ENCODE measurements at regions not wholly inside any gene's neighbourhood (a gene's known extent, or its start where the extent isn't known, plus 50 kb on each side); places are given as distances from the start of the nearest gene placed in this dataset.

DNA sequence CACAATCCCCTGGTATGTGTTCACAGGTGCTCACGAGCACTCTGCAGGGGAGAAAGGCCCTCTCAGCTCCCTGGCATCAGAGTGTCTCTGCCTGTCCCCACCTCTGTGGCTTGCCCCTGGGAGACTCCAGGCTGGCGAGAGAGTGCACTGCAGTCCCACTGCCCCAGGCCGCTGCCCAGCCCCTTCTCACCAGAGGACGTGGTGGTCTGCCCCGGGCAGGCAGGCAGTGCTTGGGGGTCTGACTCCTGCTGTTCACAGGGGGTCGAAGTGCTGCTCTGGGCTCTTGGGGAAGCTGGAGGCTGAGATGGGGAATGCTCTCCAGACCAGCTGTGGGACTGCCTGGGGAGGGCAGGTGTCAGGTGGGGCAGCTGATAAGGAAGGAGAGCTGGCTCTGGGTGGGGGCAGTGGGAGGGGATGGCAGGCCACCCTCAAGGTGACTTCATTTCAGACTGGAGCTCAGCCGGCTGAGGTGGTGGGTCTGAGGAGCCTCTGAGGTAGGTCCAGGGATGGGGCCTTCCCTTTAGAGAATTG lies 151.0 kb upstream of the B3GAT1 start:
- no peaks in the 10 kb centered on the region for H3K27me3 ChIP-seq (ENCODE audit: control insufficient read depth, insufficient read depth, low read length)
- ChIA-PET POLR2A (no interaction called here), CTCF (no interaction called here)
- TF ChIP-seq, protein P1, sequence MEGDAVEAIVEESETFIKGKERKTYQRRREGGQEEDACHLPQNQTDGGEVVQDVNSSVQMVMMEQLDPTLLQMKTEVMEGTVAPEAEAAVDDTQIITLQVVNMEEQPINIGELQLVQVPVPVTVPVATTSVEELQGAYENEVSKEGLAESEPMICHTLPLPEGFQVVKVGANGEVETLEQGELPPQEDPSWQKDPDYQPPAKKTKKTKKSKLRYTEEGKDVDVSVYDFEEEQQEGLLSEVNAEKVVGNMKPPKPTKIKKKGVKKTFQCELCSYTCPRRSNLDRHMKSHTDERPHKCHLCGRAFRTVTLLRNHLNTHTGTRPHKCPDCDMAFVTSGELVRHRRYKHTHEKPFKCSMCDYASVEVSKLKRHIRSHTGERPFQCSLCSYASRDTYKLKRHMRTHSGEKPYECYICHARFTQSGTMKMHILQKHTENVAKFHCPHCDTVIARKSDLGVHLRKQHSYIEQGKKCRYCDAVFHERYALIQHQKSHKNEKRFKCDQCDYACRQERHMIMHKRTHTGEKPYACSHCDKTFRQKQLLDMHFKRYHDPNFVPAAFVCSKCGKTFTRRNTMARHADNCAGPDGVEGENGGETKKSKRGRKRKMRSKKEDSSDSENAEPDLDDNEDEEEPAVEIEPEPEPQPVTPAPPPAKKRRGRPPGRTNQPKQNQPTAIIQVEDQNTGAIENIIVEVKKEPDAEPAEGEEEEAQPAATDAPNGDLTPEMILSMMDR (IDR thresholded peaks at IDR 0.05; ENCODE audit: insufficient read depth, low read depth, low read length), result no peak
- no peak overlapping the region for H3K4me3 ChIP-seq (ENCODE audit: low read depth, low read length)
- no peak for DNase-seq (ENCODE audit: low read depth)
- no peaks in the 10 kb centered on the region for H3K36me3 ChIP-seq (ENCODE audit: control insufficient read depth, insufficient read depth, low read length)

DNA sequence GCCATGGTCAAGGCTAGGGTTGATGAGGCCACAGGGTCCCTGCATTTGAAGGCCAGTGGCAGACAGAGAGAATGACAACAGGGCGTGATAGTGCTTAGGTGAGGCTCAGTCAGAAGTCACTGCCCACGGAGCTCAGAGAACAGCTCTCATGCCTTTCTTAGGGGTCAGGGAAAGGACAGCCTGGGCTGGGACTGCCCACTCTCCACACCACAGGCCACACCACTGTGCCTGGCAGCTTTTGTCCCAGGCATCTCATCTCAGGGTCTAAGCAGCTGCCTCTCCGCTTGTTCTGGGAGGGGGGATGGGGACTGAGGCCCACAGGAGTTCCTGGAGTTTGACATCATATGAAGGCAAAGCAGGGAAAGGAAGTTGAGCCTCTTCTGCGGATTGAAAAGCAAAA lies 150.2 kb upstream of the B3GAT1 start:
- Histone ChIP-seq H3K36me3 (ENCODE audit: control insufficient read depth, insufficient read depth, low read length) (no peaks in the 10 kb centered on the region), H3K4me3 (ENCODE audit: low read depth, low read length) (no peak overlapping the region), H3K27me3 (ENCODE audit: control insufficient read depth, insufficient read depth, low read length) (no peaks in the 10 kb centered on the region)
- ChIA-PET POLR2A (no interaction called here), CTCF (no interaction called here)
- no peak for DNase-seq (ENCODE audit: low read depth)
- TF ChIP-seq, protein P1 (IDR thresholded peaks at IDR 0.05; ENCODE audit: insufficient read depth, low read depth, low read length), result no peak

DNA sequence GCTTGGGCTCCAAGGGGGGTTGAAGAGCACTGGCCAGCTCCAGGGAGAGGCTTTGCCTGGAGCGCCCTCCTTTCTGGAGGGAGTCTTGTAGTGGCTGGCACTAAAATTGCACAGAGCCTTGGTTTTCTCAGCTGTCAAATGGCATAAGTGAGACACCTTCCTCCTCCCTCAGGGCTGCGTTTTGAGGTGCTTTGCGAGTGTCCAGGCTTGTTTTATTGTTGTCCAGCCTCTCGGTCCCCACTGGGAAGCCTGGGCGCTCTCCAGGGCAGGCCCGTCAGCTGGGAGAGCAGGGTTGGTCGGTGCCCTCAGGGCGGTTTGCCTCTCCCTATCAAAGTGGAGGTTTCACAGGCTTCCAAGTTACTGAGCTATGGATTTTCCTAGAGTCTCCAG lies 149.3 kb upstream of the B3GAT1 start:
- POLR2A ChIA-PET, result no interaction called here
- Histone ChIP-seq H3K36me3 (ENCODE audit: control insufficient read depth, insufficient read depth, low read length) (no peaks in the 10 kb centered on the region), H3K4me3 (ENCODE audit: low read depth, low read length) (no peak overlapping the region), H3K27me3 (ENCODE audit: control insufficient read depth, insufficient read depth, low read length) (no peaks in the 10 kb centered on the region)
- CTCF ChIA-PET, result no interaction called here
- DNase-seq (ENCODE audit: low read depth), result no peak
- TF ChIP-seq, protein P1 (IDR thresholded peaks at IDR 0.05; ENCODE audit: insufficient read depth, low read depth, low read length), result no peak

DNA sequence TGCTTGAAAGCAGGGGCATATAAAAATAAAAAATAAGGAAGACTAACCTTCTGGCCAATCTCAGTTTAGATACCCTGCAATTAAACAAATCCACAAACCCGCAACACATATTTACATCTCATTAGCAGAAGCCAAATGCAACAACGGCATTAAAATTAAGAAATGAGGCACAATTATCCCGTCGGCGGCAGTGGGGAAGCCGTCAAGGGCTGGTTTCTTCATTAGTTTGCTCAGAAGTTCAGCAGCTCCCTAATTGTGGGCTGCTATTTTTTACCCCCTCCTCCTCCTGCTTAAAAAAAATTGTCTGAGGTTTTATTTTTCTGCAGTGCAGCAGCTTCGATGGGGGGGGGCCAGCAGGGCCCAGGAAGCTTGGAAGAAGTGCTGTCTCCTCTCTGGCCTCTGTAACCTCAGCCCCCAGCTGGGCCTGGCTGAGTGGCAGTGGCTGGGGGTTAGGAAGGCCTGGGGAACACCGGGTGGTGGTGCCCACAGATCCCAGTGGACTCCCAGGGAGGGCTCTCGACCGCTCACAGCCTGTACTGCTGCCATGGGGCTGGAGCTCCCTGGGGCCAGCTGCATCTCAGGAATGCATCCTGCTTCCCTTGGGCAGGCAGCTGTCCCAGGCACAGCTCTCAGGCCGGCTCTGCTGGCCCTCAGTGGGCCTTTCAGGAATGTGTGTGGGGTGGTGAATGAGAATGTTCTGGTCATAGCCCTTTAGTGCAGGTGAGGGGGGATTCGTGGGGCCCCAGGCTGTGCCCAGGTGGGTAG lies 148.7 kb upstream of the B3GAT1 start:
- TF ChIP-seq, protein P1 (IDR thresholded peaks at IDR 0.05; ENCODE audit: insufficient read depth, low read depth, low read length), result no peak
- ChIA-PET POLR2A (no interaction called here), CTCF (no interaction called here)
- H3K4me3 ChIP-seq (ENCODE audit: low read depth, low read length), result no peak overlapping the region
- no peak for DNase-seq (ENCODE audit: low read depth)
- H3K27me3 ChIP-seq (ENCODE audit: control insufficient read depth, insufficient read depth, low read length), result no peaks in the 10 kb centered on the region
- H3K36me3 ChIP-seq (ENCODE audit: control insufficient read depth, insufficient read depth, low read length), result no peaks in the 10 kb centered on the region

DNA sequence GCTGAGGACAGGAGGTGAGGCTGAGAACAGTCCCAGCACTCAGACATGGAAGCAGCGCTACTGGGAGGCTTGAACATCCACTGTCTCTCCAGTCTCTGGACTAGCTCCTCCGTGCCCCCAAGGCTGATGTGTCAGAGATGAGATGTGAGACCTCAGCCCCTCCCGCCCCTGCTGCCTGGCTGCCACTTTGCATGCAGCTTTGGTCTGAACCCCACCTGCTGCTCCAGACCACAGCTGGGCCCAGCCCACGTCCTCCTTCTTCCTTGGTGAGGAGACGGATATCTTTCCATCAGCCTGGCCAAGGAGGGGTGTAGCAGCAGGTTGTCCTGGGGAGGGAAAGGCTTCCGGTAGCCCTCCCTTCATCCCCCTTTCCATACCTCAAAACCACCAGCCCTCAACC lies 148.0 kb upstream of the B3GAT1 start:
- H3K27me3 ChIP-seq (ENCODE audit: control insufficient read depth, insufficient read depth, low read length), result no peaks in the 10 kb centered on the region
- TF ChIP-seq, protein P1 (IDR thresholded peaks at IDR 0.05; ENCODE audit: insufficient read depth, low read depth, low read length), result no peak
- ChIA-PET CTCF (no interaction called here), POLR2A (no interaction called here)
- no peak overlapping the region for H3K4me3 ChIP-seq (ENCODE audit: low read depth, low read length)
- no peak for DNase-seq (ENCODE audit: low read depth)
- H3K36me3 ChIP-seq (ENCODE audit: control insufficient read depth, insufficient read depth, low read length), result no peaks in the 10 kb centered on the region

All from BJ (cell line).